PC-3 (cell line): ENCODE measurements at regions not wholly inside any gene's neighbourhood (a gene's known extent, or its start where the extent isn't known, plus 50 kb on each side); places are given as distances from the start of the nearest gene placed in this dataset.

Experiments used
- CTCF ChIP-seq: fragments of 300-600 bp; sonication (generic); conservative IDR thresholded peaks from 2 replicates; pipeline ENCODE4 v1.5.1; 2017; ENCODE audit warnings: antibody characterized with exemption, low read depth, mild to moderate bottlenecking, low read length
- EZH2 ChIP-seq: fragments of 300-600 bp; sonication (generic); IDR thresholded peaks from one replicate; pipeline ENCODE4 v1.6.1; 2017; ENCODE audit warnings: antibody characterized with exemption, mild to moderate bottlenecking, low read length; ENCODE audit not compliant: unreplicated experiment
- EZH2phosphoT487 ChIP-seq: fragments of 300-600 bp; sonication (generic); IDR thresholded peaks from 2 replicates; pipeline ENCODE4 v1.6.1; 2018; ENCODE audit warnings: mild to moderate bottlenecking, antibody characterized with exemption, low read length, borderline replicate concordance

GRCh38 chr21:35199733-35200015, 150.6 kb upstream of the RUNX1 start:
- TF ChIP-seq CTCF (no peak), EZH2 (no peak), EZH2phosphoT487 (no peak)
